SKM-1 treated with dmso at 0.1 percent for 144 hours (cell line): ENCODE measurements at regions not wholly inside any gene's neighbourhood (a gene's known extent, or its start where the extent isn't known, plus 50 kb on each side); places are given as distances from the start of the nearest gene placed in this dataset.

Experiments
- DNase-seq: peaks from one replicate; lab custom pipeline; 2025; ENCODE audit not compliant: unreplicated experiment; lab: John Stamatoyannopoulos, UW

GRCh38 chr13:44299152-44299943, 74.3 kb upstream of the SERP2 start:
- DNase-seq = no peak

DNA sequence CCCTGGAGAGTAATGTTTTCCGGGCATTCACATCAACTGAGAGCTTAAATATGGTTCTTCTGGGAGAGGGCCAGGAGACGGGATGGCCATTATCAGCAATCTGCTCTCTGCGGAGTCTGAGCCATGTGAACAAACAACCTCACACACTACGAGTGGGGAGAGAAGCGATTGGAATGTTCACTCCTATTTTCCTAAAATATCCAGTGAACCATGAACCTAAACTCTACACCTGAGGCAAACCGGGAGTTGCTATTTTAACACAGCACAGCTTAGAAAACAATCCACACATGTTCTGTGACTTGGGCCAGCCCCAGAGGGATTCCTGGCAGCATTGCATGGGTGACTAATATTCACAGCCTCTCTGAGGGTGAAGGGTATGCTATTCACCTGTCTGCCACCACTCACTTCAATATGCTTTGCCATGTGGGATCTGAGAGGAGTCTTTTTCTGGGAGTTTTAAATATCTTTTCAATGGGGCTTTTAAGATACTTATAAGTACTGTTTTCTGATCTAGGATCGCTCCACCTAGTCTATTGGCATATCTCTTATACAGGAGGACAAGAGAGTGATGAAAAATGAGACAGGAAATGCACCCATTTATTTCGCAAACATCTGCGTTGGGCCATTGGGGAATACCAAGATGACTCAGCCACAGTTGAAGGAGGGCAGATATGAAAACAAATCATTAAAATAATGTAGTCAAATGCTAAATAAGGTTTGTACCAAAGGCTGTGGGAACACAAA, 72.6 kb upstream of the SERP2 start:
- DNase-seq = no peak

DNA sequence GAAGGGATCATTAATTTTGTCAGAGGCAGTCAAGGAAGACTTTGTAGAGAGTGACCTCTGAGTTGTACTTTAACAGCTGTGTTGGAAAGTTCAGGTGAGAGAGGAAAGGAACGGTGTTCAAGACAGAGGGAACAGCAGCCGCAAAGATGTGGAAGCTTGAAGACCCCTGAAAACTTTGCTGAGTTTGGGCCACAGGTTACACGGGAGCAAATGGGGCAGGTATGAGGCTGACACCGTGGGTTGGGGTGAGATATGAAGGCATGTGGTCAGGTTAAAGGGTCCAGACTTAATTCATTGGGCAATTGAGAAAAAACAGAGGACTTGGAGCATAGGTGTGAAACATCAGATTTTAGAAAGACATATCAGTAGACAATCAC, 72.0 kb upstream of the SERP2 start:
- no peak for DNase-seq

- DNase-seq = no peak
Observed at GRCh38 chr13:44302233-44302632, 71.4 kb upstream of the SERP2 start.

GRCh38 chr13:44302940-44303575, 70.6 kb upstream of the SERP2 start:
- no peak for DNase-seq

DNA sequence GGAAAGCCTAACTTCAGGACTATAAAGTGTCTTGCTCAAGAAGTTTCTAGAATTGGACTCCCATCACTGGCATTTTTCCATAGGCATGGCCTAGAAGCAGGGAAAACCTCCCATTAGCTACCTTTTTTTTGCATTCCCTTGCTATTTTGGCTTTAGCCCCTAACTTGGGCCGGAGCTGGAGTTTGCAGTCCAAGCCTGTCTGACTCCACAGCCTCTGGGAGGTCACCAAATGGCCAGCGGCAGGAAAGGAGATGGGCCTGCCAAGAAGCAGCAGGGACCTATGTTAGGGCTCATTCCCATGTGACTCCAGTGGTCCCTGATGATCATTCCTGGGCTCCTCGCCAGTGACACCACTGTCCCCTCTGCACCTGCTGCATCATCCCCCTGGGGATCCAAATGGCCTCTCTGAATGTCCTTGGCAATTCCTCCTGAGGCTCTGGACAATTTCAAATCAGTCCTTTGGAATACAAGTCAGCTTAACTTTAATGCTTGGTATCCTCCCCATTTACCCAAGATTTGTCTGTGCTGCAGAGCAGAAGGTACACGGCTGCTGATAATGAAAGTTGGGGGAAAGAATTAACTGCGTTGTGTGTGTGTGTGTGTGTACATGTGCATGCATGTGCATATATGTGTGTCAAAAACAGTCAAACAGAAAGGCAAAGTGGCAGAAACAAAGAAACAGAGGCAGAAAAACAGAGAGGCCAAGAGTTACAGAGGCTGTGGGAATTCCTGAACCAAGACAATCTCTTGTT, 69.8 kb upstream of the SERP2 start:
- DNase-seq = no peak

DNA sequence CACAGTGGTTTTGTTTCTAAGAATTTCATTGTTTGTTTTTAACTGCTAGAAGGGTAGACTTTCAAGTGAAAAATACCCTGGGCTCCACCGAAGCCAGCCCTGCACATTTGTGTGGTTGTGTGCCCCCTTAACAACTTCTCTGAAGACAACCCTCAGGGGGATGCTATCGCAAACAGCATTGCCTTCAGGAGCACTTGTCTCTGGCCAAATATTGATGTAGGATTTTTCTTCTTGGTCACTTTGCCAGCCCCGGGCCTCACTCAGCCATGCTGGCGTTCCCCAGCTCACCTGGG, 69.2 kb upstream of the SERP2 start:
- DNase-seq = no peak

DNA sequence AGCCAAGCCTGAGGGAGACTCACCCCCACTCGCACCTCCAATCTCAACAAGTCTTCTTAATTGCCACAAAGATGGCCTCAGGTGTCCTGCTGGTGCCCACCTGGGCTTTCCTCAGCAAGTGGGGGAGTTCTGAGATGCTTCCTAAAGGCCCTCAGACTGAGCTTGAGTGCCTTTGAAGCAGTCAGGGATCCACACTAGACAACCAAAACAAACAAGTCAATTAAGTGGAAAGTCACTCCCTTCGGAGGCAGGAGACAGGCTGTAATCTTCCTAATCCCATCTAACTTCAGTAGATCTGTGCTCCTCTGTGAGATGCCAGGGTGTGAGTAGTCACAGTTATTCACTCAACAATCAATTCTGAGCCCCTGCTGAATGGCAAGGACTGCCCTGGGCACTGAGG, 68.3 kb upstream of the SERP2 start:
- DNase-seq = no peak

- no peak for DNase-seq
Observed at GRCh38 chr13:44305917-44306370, 67.7 kb upstream of the SERP2 start.

GRCh38 chr13:44306371-44307192, 67.0 kb upstream of the SERP2 start:
- DNase-seq = no peak

- DNase-seq = no peak
Observed at GRCh38 chr13:44307255-44307654, 66.4 kb upstream of the SERP2 start.

- DNase-seq = no peak
Observed at GRCh38 chr13:44307844-44308243, 65.8 kb upstream of the SERP2 start.

DNA sequence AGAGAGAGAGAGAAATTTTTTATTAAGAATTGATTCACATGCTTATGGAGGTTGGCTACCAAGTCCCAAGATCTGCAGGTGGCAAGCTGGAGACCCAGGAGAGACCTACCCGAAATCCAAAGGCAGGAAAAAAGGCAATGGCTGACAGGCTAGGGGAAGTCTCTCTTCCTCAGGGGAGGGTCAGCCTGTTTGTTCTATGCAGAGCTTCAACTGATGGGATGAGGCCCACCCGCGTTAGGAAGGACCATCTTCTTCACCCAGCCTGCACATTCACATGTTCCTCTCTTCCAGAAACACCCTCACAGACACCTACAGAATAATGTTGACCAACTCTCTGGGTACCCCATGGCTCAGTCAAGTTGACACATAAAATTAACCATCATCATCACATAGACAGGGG, 65.3 kb upstream of the SERP2 start:
- DNase-seq = no peak

DNA sequence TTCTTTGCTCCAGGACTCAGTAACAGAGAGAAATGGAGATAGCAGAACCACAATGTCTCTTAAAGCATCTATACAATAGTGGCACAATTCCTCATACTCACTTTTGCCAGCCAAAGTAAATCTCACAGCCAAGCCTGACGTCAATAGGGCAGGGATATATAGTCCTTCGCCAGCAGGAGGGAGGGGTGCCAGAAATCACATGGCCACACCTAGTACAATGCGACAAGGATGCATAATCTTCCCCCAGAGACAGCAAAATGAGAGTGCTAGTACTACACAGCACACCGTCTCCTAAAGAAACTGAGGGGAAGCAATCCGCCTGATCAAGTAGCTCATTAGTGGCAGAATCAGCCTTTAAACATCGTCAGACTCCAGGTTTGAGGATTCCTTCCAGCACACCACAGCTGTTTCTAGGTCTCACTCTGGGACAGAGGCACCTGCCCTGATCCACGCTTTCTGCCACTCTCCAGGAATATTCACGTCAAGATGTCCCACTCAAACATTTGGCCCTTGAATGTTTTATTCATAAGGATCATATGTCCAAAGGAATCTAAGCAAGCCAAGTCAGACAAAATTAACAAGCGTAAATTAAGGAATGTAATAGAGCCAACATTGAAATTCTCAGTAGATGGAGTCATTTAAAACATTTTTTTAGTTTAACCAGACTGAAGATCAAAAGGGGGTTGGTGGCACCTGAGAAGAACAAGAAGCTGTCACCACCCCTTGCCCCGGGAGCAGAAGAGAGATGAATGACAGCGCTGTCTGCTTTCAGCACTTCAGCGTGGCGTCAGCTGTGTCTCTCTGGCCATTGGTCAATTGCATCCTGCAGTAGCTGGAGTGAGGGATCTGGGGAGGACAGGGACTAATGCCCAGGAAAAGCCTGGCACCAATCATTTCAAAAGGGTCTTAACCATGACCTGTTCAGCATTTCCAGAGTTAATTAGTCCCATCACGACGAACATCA, 63.5 kb upstream of the SERP2 start:
- no peak for DNase-seq

GRCh38 chr13:44311011-44311780, 62.4 kb upstream of the SERP2 start:
- no peak for DNase-seq

DNA sequence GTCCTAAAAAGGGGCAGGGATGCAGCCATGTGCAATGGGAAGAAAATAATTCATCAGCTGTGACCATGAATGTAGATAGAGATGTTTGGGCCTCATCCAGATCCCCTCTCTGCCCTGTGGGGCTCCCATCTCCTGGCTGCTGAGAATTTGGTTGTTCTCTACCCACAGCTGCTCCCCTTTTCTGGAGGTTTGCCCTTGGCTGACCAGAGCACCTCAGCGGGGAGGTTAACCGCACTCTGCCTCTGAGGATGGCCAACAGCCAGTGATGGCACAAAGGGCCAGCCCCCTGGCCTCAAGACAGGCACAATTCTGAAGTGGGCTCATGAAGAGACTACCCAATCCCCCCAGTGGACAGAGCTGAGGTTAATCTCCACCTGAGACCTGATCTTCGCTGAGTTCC, 61.5 kb upstream of the SERP2 start:
- no peak for DNase-seq

DNA sequence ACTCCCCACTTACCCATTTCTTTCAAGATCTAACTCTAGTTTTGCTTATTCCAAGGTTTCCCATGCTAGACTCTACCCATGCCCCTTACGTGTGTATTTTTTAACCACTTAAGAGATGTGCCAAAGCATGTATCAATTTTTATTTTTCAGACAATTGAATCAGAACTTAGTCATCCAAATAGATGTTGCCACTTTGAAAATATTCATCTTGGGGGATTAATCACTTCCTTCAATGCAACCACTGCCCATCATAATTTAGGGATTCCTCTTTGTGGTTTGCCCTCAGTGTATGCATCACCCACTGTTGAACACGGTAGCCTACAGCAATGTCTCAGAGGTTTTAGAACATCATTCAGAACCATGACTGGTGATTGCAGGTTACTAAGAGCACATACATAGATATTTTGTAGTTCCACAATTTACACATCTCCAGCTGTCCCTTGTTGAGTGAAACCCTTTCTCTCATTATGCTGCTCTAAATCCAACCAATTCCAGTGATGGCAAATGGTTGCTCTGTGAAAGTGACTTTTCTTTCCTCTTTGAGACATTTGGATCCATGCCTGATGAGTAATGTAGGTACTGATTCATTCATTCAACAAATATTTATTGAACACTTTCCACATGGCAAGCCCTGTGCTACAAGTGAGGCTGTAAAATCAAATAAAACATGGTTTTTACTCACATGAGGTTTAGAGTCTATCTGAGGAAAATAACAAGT, 60.6 kb upstream of the SERP2 start:
- DNase-seq = no peak

DNA sequence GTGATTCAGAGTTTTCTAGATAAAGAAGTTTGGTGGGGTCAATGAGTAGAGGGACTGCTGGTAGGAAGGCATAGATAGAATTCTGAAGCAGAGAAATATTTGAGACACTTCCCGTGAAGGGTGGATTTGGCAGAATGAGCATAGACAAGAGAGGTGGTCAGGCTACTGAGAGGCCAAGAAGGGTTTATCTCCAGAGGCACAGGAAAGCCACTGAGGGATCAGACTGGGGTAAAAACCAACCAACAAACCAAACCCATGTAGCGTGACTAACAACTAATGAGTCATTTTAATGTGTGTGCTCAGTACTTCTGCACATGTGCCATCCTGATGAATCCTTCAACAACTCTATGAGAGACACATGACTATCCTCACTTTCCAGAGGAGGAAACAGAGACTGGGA, 60.0 kb upstream of the SERP2 start:
- DNase-seq = no peak
